GM12873 (cell line): ENCODE measurements at regions not wholly inside any gene's neighbourhood (a gene's known extent, or its start where the extent isn't known, plus 50 kb on each side); places are given as distances from the start of the nearest gene placed in this dataset.

Experiments used
- TF ChIP-seq, protein P1 (sequence below): IDR thresholded peaks from 2 replicates; pipeline ENCODE4 v1.5.1; 2012; ENCODE audit warnings: low read depth, mild to moderate bottlenecking, moderate library complexity, low read length, control low read depth; ENCODE audit not compliant: insufficient read depth; ENCODE audit errors: missing control alignments

DNA sequence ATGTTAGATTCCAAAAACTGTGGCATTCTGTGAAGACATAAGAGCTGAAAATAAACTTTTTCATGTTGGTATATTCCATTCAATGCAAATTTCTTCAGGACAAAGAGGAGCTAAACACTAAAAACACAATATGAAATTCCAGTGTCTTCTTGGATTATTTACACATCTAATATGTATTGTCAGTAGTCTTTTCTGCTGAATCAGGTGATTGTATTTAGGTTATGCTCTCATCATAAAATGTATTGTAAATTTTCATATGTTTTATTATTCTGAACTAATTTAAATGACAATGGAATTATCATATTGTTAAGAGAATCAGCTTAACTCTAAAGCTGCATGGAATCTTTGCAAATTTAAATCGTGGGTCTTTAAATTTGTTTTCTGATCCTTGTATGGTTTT lies 526.7 kb downstream of the PDHA2 start:
- TF ChIP-seq, protein P1, sequence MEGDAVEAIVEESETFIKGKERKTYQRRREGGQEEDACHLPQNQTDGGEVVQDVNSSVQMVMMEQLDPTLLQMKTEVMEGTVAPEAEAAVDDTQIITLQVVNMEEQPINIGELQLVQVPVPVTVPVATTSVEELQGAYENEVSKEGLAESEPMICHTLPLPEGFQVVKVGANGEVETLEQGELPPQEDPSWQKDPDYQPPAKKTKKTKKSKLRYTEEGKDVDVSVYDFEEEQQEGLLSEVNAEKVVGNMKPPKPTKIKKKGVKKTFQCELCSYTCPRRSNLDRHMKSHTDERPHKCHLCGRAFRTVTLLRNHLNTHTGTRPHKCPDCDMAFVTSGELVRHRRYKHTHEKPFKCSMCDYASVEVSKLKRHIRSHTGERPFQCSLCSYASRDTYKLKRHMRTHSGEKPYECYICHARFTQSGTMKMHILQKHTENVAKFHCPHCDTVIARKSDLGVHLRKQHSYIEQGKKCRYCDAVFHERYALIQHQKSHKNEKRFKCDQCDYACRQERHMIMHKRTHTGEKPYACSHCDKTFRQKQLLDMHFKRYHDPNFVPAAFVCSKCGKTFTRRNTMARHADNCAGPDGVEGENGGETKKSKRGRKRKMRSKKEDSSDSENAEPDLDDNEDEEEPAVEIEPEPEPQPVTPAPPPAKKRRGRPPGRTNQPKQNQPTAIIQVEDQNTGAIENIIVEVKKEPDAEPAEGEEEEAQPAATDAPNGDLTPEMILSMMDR = no peak

DNA sequence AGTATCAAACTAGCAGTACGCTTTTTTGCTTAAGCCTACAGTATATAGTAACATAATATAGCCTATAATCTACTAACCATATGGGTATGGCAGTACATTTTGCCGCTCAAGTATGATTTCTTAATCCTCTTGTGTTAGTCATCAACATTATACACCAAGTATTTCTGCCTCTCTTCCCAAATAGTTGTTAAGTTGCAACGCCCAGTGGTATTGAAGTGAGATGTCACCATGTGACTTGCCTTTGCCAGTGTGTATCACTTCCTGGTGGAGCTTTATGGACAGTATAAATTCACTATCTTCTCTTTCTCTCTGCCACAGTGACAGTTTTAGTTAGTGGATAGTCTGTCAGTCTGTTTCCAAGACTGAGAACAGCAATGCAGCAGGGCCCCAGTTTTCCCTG lies 535.5 kb downstream of the PDHA2 start:
- TF ChIP-seq, protein P1 = no peak

DNA sequence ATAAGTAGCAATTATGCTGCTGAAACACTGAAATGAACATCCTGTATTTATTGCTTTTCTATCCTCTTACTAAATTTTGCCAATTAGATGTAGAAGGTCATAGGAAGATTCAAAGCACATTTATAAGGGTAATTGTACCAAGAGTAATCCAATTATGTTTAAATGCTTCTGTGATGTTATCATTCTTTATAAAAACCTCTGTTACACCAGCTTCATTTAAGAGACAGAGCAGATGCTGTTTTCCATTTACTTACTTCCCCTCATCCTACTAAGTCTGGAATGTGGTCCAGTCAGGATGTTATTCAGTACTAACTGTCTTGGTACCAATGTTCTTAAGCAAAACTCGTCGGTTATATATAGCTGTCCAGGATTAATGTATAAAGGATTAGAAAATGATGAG lies 539.6 kb downstream of the PDHA2 start:
- TF ChIP-seq, protein P1 = no peak

DNA sequence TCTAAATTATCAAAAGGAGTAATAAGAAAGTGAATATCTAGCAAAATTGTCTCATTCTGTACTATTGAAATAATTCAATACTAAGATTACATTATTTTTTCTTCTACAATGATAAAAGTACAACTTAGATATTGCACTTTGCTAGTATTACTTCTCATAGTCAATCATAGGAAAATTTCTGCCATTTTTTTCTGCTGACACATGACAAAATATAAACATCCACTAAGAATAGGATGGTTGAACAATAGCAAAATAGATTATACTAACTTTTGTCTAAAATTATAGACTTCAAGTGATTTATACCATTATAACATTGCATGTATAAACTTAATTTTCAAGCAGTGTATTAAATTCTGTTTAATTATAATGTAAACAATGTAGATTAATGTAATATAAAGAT lies 540.2 kb downstream of the PDHA2 start:
- TF ChIP-seq, protein P1 = no peak

DNA sequence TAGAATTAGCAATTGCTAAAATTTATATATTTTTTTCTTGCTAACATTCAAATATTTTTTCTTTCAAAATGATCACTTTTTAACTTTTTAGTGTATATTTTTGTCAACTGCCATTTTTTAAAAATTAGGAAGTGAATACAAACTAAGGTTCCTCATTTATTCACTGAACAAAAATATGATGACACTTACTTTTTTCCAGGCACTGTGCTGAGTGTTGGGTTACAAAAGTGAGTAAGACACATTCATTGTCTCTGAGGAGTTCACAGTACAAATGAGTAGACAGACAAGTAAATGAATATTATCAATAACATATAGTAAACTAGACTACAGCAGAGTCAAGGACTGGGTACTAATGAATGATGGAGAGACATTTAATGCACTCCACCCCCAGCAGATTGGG lies 543.5 kb downstream of the PDHA2 start:
- TF ChIP-seq, protein P1 = no peak

DNA sequence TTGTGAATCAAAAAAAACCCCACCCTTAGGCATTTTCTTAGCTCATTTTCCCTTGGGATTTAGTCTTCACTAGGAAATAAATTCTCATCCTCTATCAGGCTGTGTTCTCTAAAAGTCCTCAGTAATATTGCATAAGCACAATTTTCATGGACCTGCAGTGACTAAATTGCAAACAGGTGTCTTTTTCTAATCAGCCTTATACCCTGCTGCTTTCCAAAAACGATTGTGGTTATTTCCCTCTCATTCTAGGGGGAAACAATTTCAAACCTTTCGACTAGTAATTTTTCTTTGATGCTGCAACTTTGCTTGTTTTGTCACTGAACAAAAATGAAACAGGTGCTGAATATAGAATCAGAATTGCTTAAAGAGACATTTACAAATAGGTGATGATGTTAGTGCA lies 549.9 kb downstream of the PDHA2 start:
- TF ChIP-seq, protein P1 = no peak

DNA sequence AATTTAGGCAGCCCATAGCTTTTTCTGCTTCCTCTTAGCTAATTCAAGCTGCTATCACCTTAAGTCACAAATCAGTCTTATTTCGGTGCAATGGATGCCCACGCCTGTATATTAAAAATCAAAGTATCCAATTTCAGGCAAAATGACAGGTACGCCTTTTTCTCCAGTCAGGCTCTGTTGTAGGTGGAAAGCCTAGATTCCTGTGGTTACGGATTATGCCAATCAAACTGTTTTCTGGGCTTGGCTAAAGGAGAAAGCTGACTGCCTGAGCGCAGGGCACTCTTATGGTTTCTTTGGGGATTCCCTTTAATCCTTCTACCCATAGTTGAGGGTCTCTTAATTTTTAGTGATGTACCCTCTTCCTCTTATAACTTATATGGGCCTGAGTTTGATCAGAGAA lies 550.5 kb downstream of the PDHA2 start:
- TF ChIP-seq, protein P1 = no peak
